Endothelial cell of umbilical vein (primary cell): ENCODE measurements at regions not wholly inside any gene's neighbourhood (a gene's known extent, or its start where the extent isn't known, plus 50 kb on each side); places are given as distances from the start of the nearest gene placed in this dataset.

Experiments
- BruUV-seq: library from RNA; stranded (reverse); fragments of 400-500 nt; replicated peaks from 2 replicates; lab custom pipeline; 2021; lab: Mats Ljungman, UMichigan
- CTCF ChIA-PET: fragments of 300-600, 350-600 bp; sonication (Branson Sonifier 250); formaldehyde crosslinking; loops from one replicate; lab custom pipeline; 2021; ENCODE audit warnings: antibody characterized with exemption, inconsistent platforms; lab: Charles Lee
- POLR2A ChIA-PET: fragments of 300-600, 350-600 bp; sonication (Branson Sonifier 250); formaldehyde crosslinking; loops from one replicate; lab custom pipeline; 2021; ENCODE audit warnings: antibody characterized with exemption, inconsistent platforms; lab: Charles Lee
- DNase-seq: peaks from one replicate; pipeline ENCODE4 v3.0.0-alpha.2; 2011; ENCODE audit warnings: low read depth, low spot score
- FAIRE-seq: peaks from 2 replicates; lab custom pipeline; 2011; peaks lifted over from hg19 to GRCh38; lab: Jason Lieb, UNC
- H2AFZ ChIP-seq: 2 replicates; pipeline ENCODE4 v1.6.0; 2012; ENCODE audit warnings: low read depth, low read length, control low read depth, inconsistent platforms
- H3K27ac ChIP-seq: 2 replicates; pipeline ENCODE4 v1.5.1; 2011; ENCODE audit warnings: low read depth, mild to moderate bottlenecking, control low read depth, low read length, moderate library complexity; ENCODE audit not compliant: insufficient read depth
- H3K27me3 ChIP-seq, 2 experiments: 2 replicates each; pipeline versions ENCODE4 v1.6.0 to v1.6.1; 2011; ENCODE audit warnings: low read length in 2 of 2, mixed read lengths in 1 of 2; ENCODE audit not compliant: control insufficient read depth in 2 of 2, insufficient read depth in 2 of 2
- H3K36me3 ChIP-seq, 2 experiments: 2 replicates in 1 of 2; 3 replicates in 1 of 2; pipeline ENCODE4 v1.5.1; 2011; ENCODE audit warnings: low read length in 2 of 2, mild to moderate bottlenecking in 1 of 2, moderate library complexity in 1 of 2; ENCODE audit not compliant: control insufficient read depth in 2 of 2, insufficient read depth in 2 of 2; ENCODE audit errors: extremely low read depth in 1 of 2
- H3K4me1 ChIP-seq: 3 replicates; pipeline ENCODE4 v1.5.1; 2011; ENCODE audit warnings: mild to moderate bottlenecking, low read length; ENCODE audit not compliant: control insufficient read depth, insufficient read depth; ENCODE audit errors: extremely low read depth
- H3K4me2 ChIP-seq: 2 replicates; pipeline ENCODE4 v1.6.1; 2011; ENCODE audit warnings: low read length, control low read depth, mixed read lengths; ENCODE audit not compliant: insufficient read depth
- H3K4me3 ChIP-seq, 3 experiments: fragments of 200-600 bp in 1 of 3; sonication (generic), shearing (Covaris generic) in 1 of 3; replicated peaks in 1 of 3; 2 replicates each; pipeline ENCODE4 v1.5.1; 2011 to 2016; ENCODE audit warnings: control low read depth in 3 of 3, low read length in 3 of 3, mild to moderate bottlenecking in 2 of 3, inconsistent platforms in 1 of 3, low read depth in 1 of 3, moderate library complexity in 1 of 3; ENCODE audit not compliant: insufficient read depth in 1 of 3
- H3K79me2 ChIP-seq: 2 replicates; pipeline ENCODE4 v1.6.0; 2012; ENCODE audit warnings: low read length, inconsistent platforms; ENCODE audit not compliant: control insufficient read depth, insufficient read depth
- H3K9ac ChIP-seq: replicated peaks from 2 replicates; pipeline ENCODE3; 2011; ENCODE audit warnings: low read length, control low read depth; ENCODE audit not compliant: insufficient read depth; ENCODE audit errors: extremely low read depth
- H3K9me1 ChIP-seq: replicated peaks from 3 replicates; pipeline ENCODE4 v1.6.0; 2011; ENCODE audit warnings: mild to moderate bottlenecking, low read length; ENCODE audit not compliant: control insufficient read depth, insufficient read depth; ENCODE audit errors: extremely low read depth
- H3K9me3 ChIP-seq: replicated peaks from 2 replicates; pipeline ENCODE4 v1.5.1; 2012; ENCODE audit warnings: low read length, inconsistent platforms; ENCODE audit not compliant: control insufficient read depth, insufficient read depth
- H4K20me1 ChIP-seq: replicated peaks from 2 replicates; pipeline ENCODE3; 2011; ENCODE audit warnings: mild to moderate bottlenecking, low read length; ENCODE audit not compliant: control insufficient read depth, insufficient read depth; ENCODE audit errors: extremely low read depth
- FOS ChIP-seq: IDR thresholded peaks from 2 replicates; pipeline ENCODE4 v1.6.1; 2011; ENCODE audit warnings: mild to moderate bottlenecking, low read length, moderate library complexity, borderline replicate concordance; ENCODE audit not compliant: insufficient read depth
- GATA2 ChIP-seq: IDR thresholded peaks from 2 replicates; pipeline ENCODE4 v1.7.0; 2011; ENCODE audit warnings: low read depth, mild to moderate bottlenecking, moderate library complexity, mixed read lengths, low read length; ENCODE audit not compliant: insufficient read length, insufficient read depth
- JUN ChIP-seq: IDR thresholded peaks from 2 replicates; pipeline ENCODE4 v1.6.1; 2011; ENCODE audit warnings: borderline replicate concordance, low read depth; ENCODE audit not compliant: insufficient read length, insufficient read depth
- MYC ChIP-seq: IDR thresholded peaks from one replicate; pipeline ENCODE4 v1.6.1; 2011; ENCODE audit warnings: mild to moderate bottlenecking, low read depth, low read length
- dilution Hi-C: fragments of 300-500 bp; cut with MboI; formaldehyde crosslinking; loops from one replicate; pipeline ENCODE4 v1.15.0; 2019; ENCODE audit warnings: low sequenced_read_pairs; ENCODE audit not compliant: extremely low pct_ligation_motif_present
- intact Hi-C: fragments of 100-400 bp; cut with micrococcal nuclease; formaldehyde crosslinking; loops from one replicate; pipeline ENCODE4 v1.10.0; 2022
- TF ChIP-seq, protein P1 (sequence below): IDR thresholded peaks from 2 replicates; pipeline ENCODE4 v1.6.1; 2011; ENCODE audit not compliant: insufficient read depth, insufficient read length
- TF ChIP-seq, protein P2 (sequence below), 2 donors: IDR thresholded peaks; 1 replicate in 1 of 2; 2 replicates in 1 of 2; pipeline ENCODE4 v1.5.1; 2011; ENCODE audit warnings: low read length in 2 of 2, mild to moderate bottlenecking in 2 of 2, moderate library complexity in 2 of 2, control low read depth in 1 of 2, inconsistent platforms in 1 of 2, low read depth in 1 of 2; ENCODE audit not compliant: insufficient read depth in 1 of 2; ENCODE audit errors: extremely low read depth in 1 of 2

DNA sequence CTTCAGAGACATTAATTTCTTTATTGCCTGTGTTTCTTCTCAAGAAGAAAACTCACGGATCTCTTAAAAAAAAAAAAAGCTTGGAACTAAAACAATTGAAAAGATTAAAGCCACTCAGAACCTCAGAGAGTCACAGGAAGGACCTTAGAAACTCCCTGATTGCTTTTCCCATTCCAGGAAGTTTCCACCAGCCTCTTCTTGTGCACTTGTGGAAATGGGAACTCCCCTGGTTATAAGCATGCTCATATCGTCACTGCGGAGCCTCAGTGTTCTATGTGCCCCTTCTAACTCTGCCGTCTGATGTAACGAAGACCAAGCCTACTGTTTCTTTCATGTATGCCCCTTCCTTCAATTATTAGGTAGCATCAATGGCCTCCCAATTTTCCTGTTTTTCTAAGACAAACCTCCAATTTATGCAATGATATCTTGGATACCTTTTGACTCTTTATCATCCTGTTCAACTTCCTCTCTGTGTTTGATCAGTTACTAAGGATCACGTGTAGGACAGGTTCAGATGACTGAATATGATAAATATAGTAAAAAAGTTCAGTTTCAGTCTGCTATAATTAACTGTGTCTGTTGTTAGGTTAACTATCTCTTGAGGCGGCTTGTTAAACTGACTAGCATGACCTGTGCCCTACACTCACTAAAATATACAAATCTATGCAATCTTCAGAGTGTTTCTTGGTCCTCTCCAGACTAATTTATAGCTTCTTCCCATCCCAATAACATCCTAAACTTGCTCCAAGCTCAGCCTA is 593.7 kb upstream of the CHAC2 start:
- dilution Hi-C loops: no loop called here
- FAIRE-seq: no peak
- BruUV-seq: no TSS peak

More for the DNA sequence above, 593.7 kb upstream of the CHAC2 start:
- Histone ChIP-seq H3K9ac (no peak overlapping the region), H4K20me1 (no peaks in the 10 kb centered on the region), H3K36me3 (no peaks in the 10 kb centered on the region), H3K79me2 (no peaks in the 10 kb centered on the region), H3K9me3 (no peaks in the 10 kb centered on the region), H3K27ac (no peak overlapping the region), H3K4me1 (no peaks in the 10 kb centered on the region), H3K4me3 (no peak overlapping the region), H3K9me1 (no peaks in the 10 kb centered on the region), H3K4me2 (no peak overlapping the region), H3K27me3 (no peaks in the 10 kb centered on the region), H2AFZ (no peak overlapping the region)
- DNase-seq: no peak
- intact Hi-C loops: no loop called here
- CTCF ChIA-PET: no interaction called here
- POLR2A ChIA-PET: no interaction called here
- TF ChIP-seq, protein P1, sequence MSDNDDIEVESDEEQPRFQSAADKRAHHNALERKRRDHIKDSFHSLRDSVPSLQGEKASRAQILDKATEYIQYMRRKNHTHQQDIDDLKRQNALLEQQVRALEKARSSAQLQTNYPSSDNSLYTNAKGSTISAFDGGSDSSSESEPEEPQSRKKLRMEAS: no peak
- no peak for TF ChIP-seq MYC
- TF ChIP-seq JUN: no peak
- TF ChIP-seq, protein P2, sequence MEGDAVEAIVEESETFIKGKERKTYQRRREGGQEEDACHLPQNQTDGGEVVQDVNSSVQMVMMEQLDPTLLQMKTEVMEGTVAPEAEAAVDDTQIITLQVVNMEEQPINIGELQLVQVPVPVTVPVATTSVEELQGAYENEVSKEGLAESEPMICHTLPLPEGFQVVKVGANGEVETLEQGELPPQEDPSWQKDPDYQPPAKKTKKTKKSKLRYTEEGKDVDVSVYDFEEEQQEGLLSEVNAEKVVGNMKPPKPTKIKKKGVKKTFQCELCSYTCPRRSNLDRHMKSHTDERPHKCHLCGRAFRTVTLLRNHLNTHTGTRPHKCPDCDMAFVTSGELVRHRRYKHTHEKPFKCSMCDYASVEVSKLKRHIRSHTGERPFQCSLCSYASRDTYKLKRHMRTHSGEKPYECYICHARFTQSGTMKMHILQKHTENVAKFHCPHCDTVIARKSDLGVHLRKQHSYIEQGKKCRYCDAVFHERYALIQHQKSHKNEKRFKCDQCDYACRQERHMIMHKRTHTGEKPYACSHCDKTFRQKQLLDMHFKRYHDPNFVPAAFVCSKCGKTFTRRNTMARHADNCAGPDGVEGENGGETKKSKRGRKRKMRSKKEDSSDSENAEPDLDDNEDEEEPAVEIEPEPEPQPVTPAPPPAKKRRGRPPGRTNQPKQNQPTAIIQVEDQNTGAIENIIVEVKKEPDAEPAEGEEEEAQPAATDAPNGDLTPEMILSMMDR (IDR thresholded peaks at IDR 0.05; ENCODE audit: extremely low read depth in 1 of 2, insufficient read depth in 1 of 2, low read depth in 1 of 2, low read length in 2 of 2): no peak
- no peak for TF ChIP-seq FOS
- TF ChIP-seq GATA2: no peak
